Uterus (tissue), 3 donors: ENCODE measurements at regions not wholly inside any gene's neighbourhood (a gene's known extent, or its start where the extent isn't known, plus 50 kb on each side); places are given as distances from the start of the nearest gene placed in this dataset.
"Not testable (repeated sequence)": the region's sequence is repeated elsewhere in the genome, so short reads cannot be mapped to it uniquely, and the experiment has no call there.

ENCODE experiments used
- DNase-seq, 2 donors: peaks; one replicate each; pipeline ENCODE4 v3.0.0-alpha.2; 2019 to 2020
- H3K27ac ChIP-seq, 2 donors: fragments of 200-600 bp; sonication (generic); 1 replicate in 1 of 2; 2 replicates in 1 of 2; pipeline ENCODE4 v1.5.1; 2016 to 2018
- H3K27me3 ChIP-seq, 2 donors: fragments of 200-600 bp; sonication (generic); one replicate each; pipeline ENCODE4 v1.5.1; 2018 to 2019; ENCODE audit warnings: control low read depth in 1 of 2
- H3K36me3 ChIP-seq, 2 donors: fragments of 200-600 bp; sonication (generic); one replicate each; pipeline ENCODE4 v1.5.1; 2019; ENCODE audit warnings: control low read depth in 1 of 2
- H3K4me1 ChIP-seq, 2 donors: fragments of 200-600 bp; sonication (generic); one replicate each; pipeline ENCODE4 v1.5.1; 2018 to 2019; ENCODE audit warnings: control low read depth in 1 of 2
- H3K4me3 ChIP-seq, 2 donors: fragments of 200-600 bp; sonication (generic); 1 replicate in 1 of 2; 2 replicates in 1 of 2; pipeline ENCODE4 v1.5.1; 2018 to 2019; ENCODE audit warnings: mild to moderate bottlenecking in 1 of 2
- H3K9me3 ChIP-seq, 2 donors: fragments of 200-600 bp; sonication (generic); one replicate each; pipeline ENCODE4 v1.5.1; 2019; ENCODE audit warnings: control low read depth in 1 of 2
- CTCF ChIP-seq, 4 experiments: fragments of 200-600 bp in 2 of 4; fragments of 450-650 bp in 2 of 4; sonication (generic) in 2 of 4; IDR thresholded peaks; one replicate each; pipeline ENCODE4 v1.5.1; 2016 to 2019; ENCODE audit warnings: antibody characterized with exemption in 4 of 4, mild to moderate bottlenecking in 2 of 4, moderate library complexity in 1 of 4
- POLR2A ChIP-seq, 2 donors: fragments of 450-650 bp; IDR thresholded peaks; one replicate each; pipeline ENCODE4 v1.6.1; 2016; ENCODE audit warnings: antibody characterized with exemption in 2 of 2, mild to moderate bottlenecking in 1 of 2, moderate library complexity in 1 of 2
- intact Hi-C: fragments of 100-400 bp; cut with DNase I; formaldehyde crosslinking; loops from one replicate; pipeline ENCODE4 v1.15.1; 2023; ENCODE audit warnings: low total_unique reads
- donor health status: DM: yes; HTN: yes; CAD: no.

- no peaks in the 10 kb centered on the region for H3K36me3 ChIP-seq
- no peak for DNase-seq
- no peaks in the 10 kb centered on the region for H3K27me3 ChIP-seq
- TF ChIP-seq POLR2A (IDR thresholded peaks at IDR 0.05), result no peak
- no peak for TF ChIP-seq CTCF (IDR thresholded peaks at IDR 0.05)
- no peaks in the 10 kb centered on the region for H3K4me1 ChIP-seq
- no peaks in the 10 kb centered on the region for H3K9me3 ChIP-seq
- no peak overlapping the region for H3K27ac ChIP-seq
- intact Hi-C loops, result no loop called here
- H3K4me3 ChIP-seq, result no peak overlapping the region
Measured at GRCh38 chr2:215635071-215635787, 199.4 kb upstream of the FN1 start.

GRCh38 chr2:215633360-215633759 is 197.5 kb upstream of the FN1 start:
- intact Hi-C loops, result no loop called here
- no peak overlapping the region for H3K27ac ChIP-seq
- no peaks in the 10 kb centered on the region for H3K36me3 ChIP-seq
- no peak for DNase-seq
- H3K4me3 ChIP-seq, result no peak overlapping the region
- no peaks in the 10 kb centered on the region for H3K9me3 ChIP-seq
- H3K4me1 ChIP-seq, result no peaks in the 10 kb centered on the region
- H3K27me3 ChIP-seq, result no peaks in the 10 kb centered on the region
- TF ChIP-seq CTCF (IDR thresholded peaks at IDR 0.05), result no peak
- no peak for TF ChIP-seq POLR2A (IDR thresholded peaks at IDR 0.05)

DNA sequence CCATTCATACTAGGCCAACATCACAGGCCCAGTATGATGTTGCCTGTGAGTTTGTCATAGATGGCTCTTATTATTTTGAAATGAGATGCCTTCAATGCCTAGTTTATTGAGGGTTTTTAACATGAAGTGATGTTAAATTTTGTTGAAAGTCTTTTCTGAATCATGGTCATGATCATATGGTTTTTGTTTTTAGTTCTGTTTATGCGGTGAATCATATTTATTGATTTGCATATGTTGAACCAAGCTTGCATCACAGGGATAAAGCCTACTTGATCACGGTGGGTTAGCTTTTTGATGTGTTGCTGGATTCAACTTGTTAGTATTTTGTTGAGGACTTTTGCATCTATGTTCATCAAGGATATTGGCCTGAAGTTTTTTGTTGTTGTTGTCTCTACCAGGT is 195.8 kb upstream of the FN1 start:
- Histone ChIP-seq H3K9me3 (no peaks in the 10 kb centered on the region), H3K36me3 (no peaks in the 10 kb centered on the region), H3K27me3 (no peaks in the 10 kb centered on the region), H3K4me3 (no peak overlapping the region), H3K27ac (no peak overlapping the region), H3K4me1 (no peaks in the 10 kb centered on the region)
- DNase-seq, result no peak
- no peak for TF ChIP-seq CTCF (IDR thresholded peaks at IDR 0.05)
- no peak for TF ChIP-seq POLR2A (IDR thresholded peaks at IDR 0.05)
- intact Hi-C loops, result no loop called here

GRCh38 chr2:215630796-215631195 is 194.9 kb upstream of the FN1 start:
- H3K9me3 ChIP-seq, H3K4me3 ChIP-seq, H3K27me3 ChIP-seq, H3K27ac ChIP-seq, H3K4me1 ChIP-seq, DNase-seq, intact Hi-C loops, H3K36me3 ChIP-seq: not testable (repeated sequence)

DNA sequence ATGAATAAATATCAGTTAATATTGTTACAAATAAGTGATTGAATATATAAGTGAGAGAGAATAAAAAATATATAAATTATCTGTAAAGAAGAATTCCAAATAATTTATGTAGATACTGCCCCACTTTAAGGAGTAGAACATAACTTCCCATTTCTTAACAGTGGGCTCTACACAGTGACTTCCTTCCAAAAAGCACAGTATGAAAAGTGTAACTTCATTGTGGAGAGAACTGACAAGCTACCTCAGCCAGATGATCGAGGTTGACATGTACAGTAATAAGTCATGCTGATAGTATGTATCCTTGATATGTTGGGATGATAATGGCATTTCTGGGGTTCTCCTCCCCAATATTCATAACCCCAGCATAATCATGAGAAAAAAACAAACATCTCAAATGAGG is 191.9 kb upstream of the FN1 start:
- Histone ChIP-seq H3K27me3 (no peaks in the 10 kb centered on the region), H3K4me3 (no peak overlapping the region), H3K27ac (no peak overlapping the region), H3K9me3 (no peaks in the 10 kb centered on the region), H3K36me3 (no peaks in the 10 kb centered on the region), H3K4me1 (no peaks in the 10 kb centered on the region)
- no peak for DNase-seq
- intact Hi-C loops, result no loop called here
- TF ChIP-seq POLR2A (IDR thresholded peaks at IDR 0.05), result no peak
- no peak for TF ChIP-seq CTCF (IDR thresholded peaks at IDR 0.05)

- TF ChIP-seq POLR2A (IDR thresholded peaks at IDR 0.05) (no peak), CTCF (IDR thresholded peaks at IDR 0.05) (no peak)
- no peak overlapping the region for H3K27ac ChIP-seq
- H3K4me3 ChIP-seq, result no peak overlapping the region
- intact Hi-C loops, result no loop called here
- H3K4me1 ChIP-seq, result no peaks in the 10 kb centered on the region
- H3K9me3 ChIP-seq, result no peaks in the 10 kb centered on the region
- H3K36me3 ChIP-seq, result no peaks in the 10 kb centered on the region
- no peaks in the 10 kb centered on the region for H3K27me3 ChIP-seq
- DNase-seq, result no peak
Measured at GRCh38 chr2:215626812-215627281, 191.0 kb upstream of the FN1 start.
